ENCODE measurements at regions not wholly inside any gene's neighbourhood (a gene's known extent, or its start where the extent isn't known, plus 50 kb on each side); places are given as distances from the start of the nearest gene placed in this dataset.

DNA sequence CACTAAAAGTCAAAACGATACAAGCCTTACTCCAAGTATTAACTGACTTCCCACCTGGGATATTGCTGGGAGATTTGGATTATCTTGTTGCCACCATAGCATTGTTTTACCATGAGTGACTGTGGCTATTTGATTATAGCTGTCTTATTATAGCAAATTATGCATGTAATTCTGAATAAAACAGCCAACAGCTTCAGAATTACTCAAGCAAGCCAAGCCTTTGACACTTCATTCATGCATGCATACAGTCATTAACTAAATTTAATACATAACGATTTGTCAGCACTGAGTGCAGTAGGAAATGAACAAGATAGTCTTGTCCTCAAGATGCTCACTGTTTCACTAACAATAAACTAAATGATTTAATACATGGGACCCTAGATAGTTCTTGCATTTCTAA, 133.0 kb upstream of the FRMD6 start:
- Mint-ChIP-seq H3K4me1 (peaks cover 9% of the 10 kb centered on the region), H3K9me3 (peaks cover 6% of the 10 kb centered on the region), H3K27ac (no peak overlapping the region), H3K36me3 (no peaks in the 10 kb centered on the region), H3K27me3 (ENCODE audit: low read depth) (no peaks in the 10 kb centered on the region), H3K4me3 (no peak overlapping the region)
- no peak for DNase-seq (ENCODE audit: low spot score in 2 of 2, unreplicated experiment in 2 of 2)
- TF ChIP-seq, protein P1, sequence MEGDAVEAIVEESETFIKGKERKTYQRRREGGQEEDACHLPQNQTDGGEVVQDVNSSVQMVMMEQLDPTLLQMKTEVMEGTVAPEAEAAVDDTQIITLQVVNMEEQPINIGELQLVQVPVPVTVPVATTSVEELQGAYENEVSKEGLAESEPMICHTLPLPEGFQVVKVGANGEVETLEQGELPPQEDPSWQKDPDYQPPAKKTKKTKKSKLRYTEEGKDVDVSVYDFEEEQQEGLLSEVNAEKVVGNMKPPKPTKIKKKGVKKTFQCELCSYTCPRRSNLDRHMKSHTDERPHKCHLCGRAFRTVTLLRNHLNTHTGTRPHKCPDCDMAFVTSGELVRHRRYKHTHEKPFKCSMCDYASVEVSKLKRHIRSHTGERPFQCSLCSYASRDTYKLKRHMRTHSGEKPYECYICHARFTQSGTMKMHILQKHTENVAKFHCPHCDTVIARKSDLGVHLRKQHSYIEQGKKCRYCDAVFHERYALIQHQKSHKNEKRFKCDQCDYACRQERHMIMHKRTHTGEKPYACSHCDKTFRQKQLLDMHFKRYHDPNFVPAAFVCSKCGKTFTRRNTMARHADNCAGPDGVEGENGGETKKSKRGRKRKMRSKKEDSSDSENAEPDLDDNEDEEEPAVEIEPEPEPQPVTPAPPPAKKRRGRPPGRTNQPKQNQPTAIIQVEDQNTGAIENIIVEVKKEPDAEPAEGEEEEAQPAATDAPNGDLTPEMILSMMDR (IDR thresholded peaks at IDR 0.05; ENCODE audit: unreplicated experiment): no peak

DNA sequence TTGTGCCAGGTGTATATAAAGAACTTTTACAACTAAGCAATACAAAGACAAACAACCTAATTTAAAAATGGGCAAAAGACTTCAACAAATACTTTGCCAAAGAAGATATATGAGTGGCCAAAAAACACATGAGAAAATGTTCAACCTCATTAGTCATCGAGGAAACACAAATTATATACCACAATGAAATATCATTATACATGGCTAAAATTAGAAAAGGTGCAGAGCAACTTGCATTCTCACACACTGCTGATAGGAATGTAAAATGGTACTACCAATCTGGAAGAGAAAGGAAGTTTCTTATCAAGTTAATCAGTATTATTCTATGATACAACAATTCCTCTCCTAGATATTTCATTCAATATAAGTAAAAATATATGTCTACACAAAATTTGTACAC, 131.6 kb upstream of the FRMD6 start:
- TF ChIP-seq, protein P1 (IDR thresholded peaks at IDR 0.05; ENCODE audit: unreplicated experiment): no peak
- Mint-ChIP-seq H3K27ac (no peak overlapping the region), H3K9me3 (peaks cover 6% of the 10 kb centered on the region)

DNA sequence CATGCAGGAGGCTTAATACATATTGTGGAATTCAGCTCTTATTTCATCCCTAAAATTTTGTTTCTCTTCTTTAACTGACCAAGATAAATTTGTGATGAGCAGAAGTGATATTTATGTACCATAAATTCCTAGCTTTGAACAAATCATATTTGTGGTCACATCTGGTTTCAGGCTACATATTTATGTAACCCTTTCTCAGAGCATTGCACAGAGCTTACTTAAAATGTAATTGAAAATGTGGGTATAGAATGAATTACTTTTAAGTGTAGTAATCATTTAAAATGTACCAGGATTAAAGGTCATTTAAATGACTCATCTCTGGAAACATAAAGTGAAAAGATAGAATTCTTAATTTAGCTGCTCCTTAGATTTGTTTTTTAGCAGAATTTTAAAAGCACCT, 129.9 kb upstream of the FRMD6 start:
- Mint-ChIP-seq H3K4me3 (no peak overlapping the region), H3K27me3 (ENCODE audit: low read depth) (no peaks in the 10 kb centered on the region), H3K9me3 (peaks cover 6% of the 10 kb centered on the region), H3K4me1 (peaks cover 9% of the 10 kb centered on the region), H3K27ac (no peak overlapping the region), H3K36me3 (no peaks in the 10 kb centered on the region)
- no peak for DNase-seq (ENCODE audit: low spot score in 2 of 2, unreplicated experiment in 2 of 2)
- TF ChIP-seq, protein P1 (IDR thresholded peaks at IDR 0.05; ENCODE audit: unreplicated experiment): no peak

More for the DNA sequence above, 131.6 kb upstream of the FRMD6 start:
- peaks cover 6% of the 10 kb centered on the region for H3K4me1 Mint-ChIP-seq
- no peak overlapping the region for H3K4me3 Mint-ChIP-seq
- no peaks in the 10 kb centered on the region for H3K27me3 Mint-ChIP-seq (ENCODE audit: low read depth)
- no peaks in the 10 kb centered on the region for H3K36me3 Mint-ChIP-seq
- no peak for DNase-seq (ENCODE audit: low spot score in 2 of 2, unreplicated experiment in 2 of 2)

DNA sequence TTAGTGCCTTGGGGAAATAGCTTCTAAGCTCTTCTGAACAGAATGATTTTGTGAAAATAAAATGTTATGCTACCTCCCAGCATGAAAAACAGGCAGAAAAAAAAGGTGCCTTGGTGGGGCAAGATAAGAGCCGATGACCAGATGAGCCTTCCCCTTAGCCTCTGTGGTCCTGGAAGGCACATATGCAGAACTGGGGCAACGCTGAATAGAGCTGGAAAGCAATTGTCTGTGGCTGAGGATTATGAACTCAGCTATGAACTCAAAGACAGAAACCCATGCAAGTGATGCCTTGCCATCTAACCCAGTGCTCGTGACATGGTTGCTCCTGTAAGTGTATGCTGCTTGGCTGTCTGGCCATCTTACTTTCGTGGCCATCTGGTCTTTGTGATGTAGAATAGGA, 128.5 kb upstream of the FRMD6 start:
- Mint-ChIP-seq H3K9me3 (peaks cover 6% of the 10 kb centered on the region), H3K4me3 (no peak overlapping the region), H3K27me3 (ENCODE audit: low read depth) (no peaks in the 10 kb centered on the region), H3K27ac (no peak overlapping the region), H3K4me1 (peaks cover 3% of the 10 kb centered on the region), H3K36me3 (no peaks in the 10 kb centered on the region)
- no peak for DNase-seq (ENCODE audit: low spot score in 2 of 2, unreplicated experiment in 2 of 2)
- TF ChIP-seq, protein P1 (IDR thresholded peaks at IDR 0.05; ENCODE audit: unreplicated experiment): no peak

DNA sequence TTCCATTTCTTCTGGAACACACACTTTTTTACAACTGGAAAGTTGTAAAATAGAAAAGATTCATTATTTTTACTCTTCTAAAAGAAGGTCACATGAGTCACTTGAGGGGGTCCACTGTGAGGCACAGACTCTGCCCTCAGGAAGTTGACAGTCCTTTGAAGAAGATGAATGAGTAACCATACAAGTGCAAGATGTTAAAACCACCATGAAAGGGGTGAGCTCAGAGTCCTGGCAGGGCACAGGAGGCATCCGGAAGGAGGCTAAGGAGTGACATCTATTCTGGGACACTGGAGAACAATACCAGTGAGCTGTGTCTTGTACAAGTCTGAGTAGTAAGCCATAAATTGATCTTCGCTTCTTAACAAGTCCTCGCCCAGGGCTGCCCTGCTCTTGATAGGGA, 126.0 kb upstream of the FRMD6 start:
- Mint-ChIP-seq H3K4me1 (peaks cover 13% of the 10 kb centered on the region), H3K36me3 (no peaks in the 10 kb centered on the region), H3K27me3 (ENCODE audit: low read depth) (no peaks in the 10 kb centered on the region), H3K27ac (no peak overlapping the region), H3K9me3 (peaks cover 6% of the 10 kb centered on the region), H3K4me3 (no peak overlapping the region)
- TF ChIP-seq, protein P1 (IDR thresholded peaks at IDR 0.05; ENCODE audit: unreplicated experiment): no peak
- no peak for DNase-seq (ENCODE audit: low spot score in 2 of 2, unreplicated experiment in 2 of 2)

DNA sequence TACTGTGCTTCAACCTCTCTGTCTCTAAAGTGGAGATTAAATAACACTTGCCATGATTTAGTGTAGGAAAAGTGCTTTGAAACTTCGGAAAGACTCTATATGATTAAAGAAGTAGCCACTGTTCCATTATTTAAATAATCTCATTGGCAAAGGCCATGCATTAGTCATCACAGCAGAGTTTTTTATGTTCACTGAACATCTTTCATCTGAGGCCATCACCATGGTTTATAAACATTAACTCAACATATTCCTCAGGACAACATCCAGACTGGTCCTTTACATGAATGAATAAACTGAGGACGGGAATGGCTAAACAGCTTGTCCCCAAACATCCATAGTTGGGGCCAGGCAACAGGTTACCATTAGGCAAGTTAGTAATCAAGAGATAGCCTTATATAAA, 124.6 kb upstream of the FRMD6 start:
- no peak overlapping the region for H3K27ac Mint-ChIP-seq

More for the DNA sequence above, 124.6 kb upstream of the FRMD6 start:
- peaks cover 6% of the 10 kb centered on the region for H3K9me3 Mint-ChIP-seq
- H3K4me1 Mint-ChIP-seq: peaks cover 13% of the 10 kb centered on the region
- H3K27me3 Mint-ChIP-seq (ENCODE audit: low read depth): no peaks in the 10 kb centered on the region
- no peaks in the 10 kb centered on the region for H3K36me3 Mint-ChIP-seq
- no peak for DNase-seq (ENCODE audit: low spot score in 2 of 2, unreplicated experiment in 2 of 2)
- H3K4me3 Mint-ChIP-seq: no peak overlapping the region
- TF ChIP-seq, protein P1 (IDR thresholded peaks at IDR 0.05; ENCODE audit: unreplicated experiment): no peak
